H1 (cell line): ENCODE measurements at regions not wholly inside any gene's neighbourhood (a gene's known extent, or its start where the extent isn't known, plus 50 kb on each side); places are given as distances from the start of the nearest gene placed in this dataset.

Experiments used
- EZH2 ChIP-seq: fragments of 200-600 bp; sonication (generic); IDR thresholded peaks from 2 replicates; pipeline ENCODE4 v1.7.1; 2012; ENCODE audit warnings: low read depth, mild to moderate bottlenecking, moderate library complexity, low read length, inconsistent platforms; ENCODE audit not compliant: severe bottlenecking
- TCF12 ChIP-seq: IDR thresholded peaks from 2 replicates; pipeline ENCODE4 v1.6.1; 2011; ENCODE audit warnings: low read depth, mild to moderate bottlenecking, low read length
- TEAD4 ChIP-seq: IDR thresholded peaks from 2 replicates; pipeline ENCODE4 v1.6.1; 2012; ENCODE audit warnings: low read depth, low read length, inconsistent platforms, mixed read lengths
- TF ChIP-seq, protein P1 (sequence below), 3 experiments: IDR thresholded peaks; 1 replicate in 2 of 3; 2 replicates in 1 of 3; pipeline versions ENCODE4 v1.5.1 to v1.6.1; 2011; ENCODE audit warnings: low read length in 3 of 3, mild to moderate bottlenecking in 3 of 3, inconsistent platforms in 2 of 3, low read depth in 1 of 3, moderate library complexity in 1 of 3; ENCODE audit not compliant: insufficient read depth in 1 of 3; ENCODE audit errors: control extremely low read depth in 1 of 3
- TF ChIP-seq, protein P2 (sequence below): IDR thresholded peaks from 2 replicates; pipeline ENCODE4 v1.6.1; 2011; ENCODE audit warnings: low read length, improper control_type of control experiment

DNA sequence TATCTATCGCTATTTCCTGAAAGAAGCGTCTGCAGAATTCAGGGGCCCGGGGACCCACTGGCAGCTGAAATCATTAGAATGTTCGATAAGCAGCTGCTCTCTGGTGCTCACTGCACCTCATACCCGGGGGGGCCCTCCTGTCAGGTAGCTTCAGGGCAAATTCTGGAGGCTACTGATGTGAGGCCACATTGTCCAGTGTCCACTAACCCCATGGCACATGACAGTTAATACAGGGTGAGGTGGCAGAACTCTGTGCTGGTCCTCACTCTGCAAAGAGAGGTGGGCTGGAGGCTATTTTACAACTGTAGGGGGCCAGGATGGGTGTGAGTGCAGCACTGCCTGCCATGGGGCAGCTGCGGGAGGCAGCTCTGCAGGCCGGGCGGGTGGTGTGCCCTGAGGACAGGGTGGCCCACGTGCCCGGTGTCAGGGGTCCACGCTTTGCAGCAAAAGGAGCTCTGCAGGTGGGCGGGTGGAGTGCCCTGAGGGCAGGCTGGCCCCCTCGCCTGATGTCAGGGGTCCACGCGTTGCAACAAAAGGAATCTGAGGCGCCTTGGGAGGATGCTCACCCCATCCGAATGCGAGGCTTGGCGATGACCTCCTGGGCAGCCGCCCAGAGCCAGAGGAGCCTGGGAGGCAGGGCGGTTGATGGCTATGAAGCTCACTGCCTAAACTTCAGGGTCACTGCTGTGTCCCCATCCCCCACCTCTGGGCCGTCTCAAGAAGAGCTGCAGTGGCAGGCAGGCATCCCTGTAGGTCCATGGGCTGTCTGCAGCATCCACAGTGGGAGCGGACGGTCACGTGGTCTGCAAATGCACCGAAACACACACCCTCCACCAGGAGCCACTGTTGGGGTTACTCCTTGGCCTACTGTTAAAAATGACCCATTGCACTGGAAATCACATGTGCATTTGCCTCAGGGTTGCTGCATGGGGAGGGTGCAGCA is 207.0 kb upstream of the SALL3 start:
- TF ChIP-seq, protein P1, sequence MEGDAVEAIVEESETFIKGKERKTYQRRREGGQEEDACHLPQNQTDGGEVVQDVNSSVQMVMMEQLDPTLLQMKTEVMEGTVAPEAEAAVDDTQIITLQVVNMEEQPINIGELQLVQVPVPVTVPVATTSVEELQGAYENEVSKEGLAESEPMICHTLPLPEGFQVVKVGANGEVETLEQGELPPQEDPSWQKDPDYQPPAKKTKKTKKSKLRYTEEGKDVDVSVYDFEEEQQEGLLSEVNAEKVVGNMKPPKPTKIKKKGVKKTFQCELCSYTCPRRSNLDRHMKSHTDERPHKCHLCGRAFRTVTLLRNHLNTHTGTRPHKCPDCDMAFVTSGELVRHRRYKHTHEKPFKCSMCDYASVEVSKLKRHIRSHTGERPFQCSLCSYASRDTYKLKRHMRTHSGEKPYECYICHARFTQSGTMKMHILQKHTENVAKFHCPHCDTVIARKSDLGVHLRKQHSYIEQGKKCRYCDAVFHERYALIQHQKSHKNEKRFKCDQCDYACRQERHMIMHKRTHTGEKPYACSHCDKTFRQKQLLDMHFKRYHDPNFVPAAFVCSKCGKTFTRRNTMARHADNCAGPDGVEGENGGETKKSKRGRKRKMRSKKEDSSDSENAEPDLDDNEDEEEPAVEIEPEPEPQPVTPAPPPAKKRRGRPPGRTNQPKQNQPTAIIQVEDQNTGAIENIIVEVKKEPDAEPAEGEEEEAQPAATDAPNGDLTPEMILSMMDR (IDR thresholded peaks at IDR 0.05; ENCODE audit: control extremely low read depth in 1 of 3, insufficient read depth in 1 of 3, low read depth in 1 of 3, low read length in 3 of 3), result no peak
- TF ChIP-seq, protein P2, sequence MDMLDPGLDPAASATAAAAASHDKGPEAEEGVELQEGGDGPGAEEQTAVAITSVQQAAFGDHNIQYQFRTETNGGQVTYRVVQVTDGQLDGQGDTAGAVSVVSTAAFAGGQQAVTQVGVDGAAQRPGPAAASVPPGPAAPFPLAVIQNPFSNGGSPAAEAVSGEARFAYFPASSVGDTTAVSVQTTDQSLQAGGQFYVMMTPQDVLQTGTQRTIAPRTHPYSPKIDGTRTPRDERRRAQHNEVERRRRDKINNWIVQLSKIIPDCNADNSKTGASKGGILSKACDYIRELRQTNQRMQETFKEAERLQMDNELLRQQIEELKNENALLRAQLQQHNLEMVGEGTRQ, result no peak
- TF ChIP-seq TCF12 (no peak), EZH2 (no peak), TEAD4 (no peak)
